H9 (cell line): ENCODE measurements at regions not wholly inside any gene's neighbourhood (a gene's known extent, or its start where the extent isn't known, plus 50 kb on each side); places are given as distances from the start of the nearest gene placed in this dataset.

Source experiments
- DNase-seq: peaks from one replicate; pipeline ENCODE4 v3.0.0-alpha.2; 2017
- H2AFZ ChIP-seq: one replicate; pipeline ENCODE4 v1.6.1; 2013; ENCODE audit warnings: mild to moderate bottlenecking, low read length, control low read depth, moderate library complexity
- H2AK5ac ChIP-seq: 2 replicates; pipeline ENCODE4 v1.6.1; 2013; ENCODE audit warnings: low read length, control low read depth, mixed read lengths; ENCODE audit not compliant: insufficient read length
- H2BK120ac ChIP-seq: one replicate; pipeline ENCODE4 v1.6.1; 2013; ENCODE audit warnings: low read depth, mild to moderate bottlenecking, low read length, control low read depth, inconsistent platforms; ENCODE audit not compliant: poor library complexity, severe bottlenecking
- H2BK12ac ChIP-seq: 2 replicates; pipeline ENCODE4 v1.6.1; 2013; ENCODE audit warnings: low read length, control low read depth, mixed read lengths, low read depth; ENCODE audit not compliant: insufficient read length
- H2BK15ac ChIP-seq: 2 replicates; pipeline ENCODE4 v1.6.1; 2013; ENCODE audit warnings: low read depth, low read length, control low read depth
- H2BK20ac ChIP-seq: one replicate; pipeline ENCODE4 v1.6.1; 2013; ENCODE audit warnings: low read depth, mild to moderate bottlenecking, low read length, control low read depth, inconsistent platforms; ENCODE audit not compliant: poor library complexity, severe bottlenecking
- H2BK5ac ChIP-seq: 2 replicates; pipeline ENCODE4 v1.6.1; 2013; ENCODE audit warnings: low read length, control low read depth, mixed read lengths; ENCODE audit not compliant: insufficient read length
- H3K14ac ChIP-seq: 2 replicates; pipeline ENCODE4 v1.6.1; 2013; ENCODE audit warnings: low read length, control low read depth; ENCODE audit not compliant: insufficient read depth
- H3K18ac ChIP-seq: 2 replicates; pipeline ENCODE4 v1.6.1; 2013; ENCODE audit warnings: low read depth, mild to moderate bottlenecking, mixed read lengths, low read length, control low read depth; ENCODE audit not compliant: insufficient read length
- H3K23ac ChIP-seq: 2 replicates; pipeline ENCODE4 v1.6.1; 2013; ENCODE audit warnings: low read length, control low read depth, mixed read lengths, low read depth; ENCODE audit not compliant: insufficient read length
- H3K23me2 ChIP-seq: 2 replicates; pipeline ENCODE4 v1.6.1; 2013; ENCODE audit warnings: low read depth, mild to moderate bottlenecking, mixed read lengths, low read length, control low read depth; ENCODE audit not compliant: insufficient read length, poor library complexity, severe bottlenecking
- H3K27ac ChIP-seq: 2 replicates; pipeline ENCODE4 v1.5.1; 2013; ENCODE audit warnings: low read length, control low read depth, mixed read lengths, low read depth; ENCODE audit not compliant: insufficient read length
- H3K27me3 ChIP-seq: 2 replicates; pipeline ENCODE4 v1.6.1; 2013; ENCODE audit warnings: low read length, control low read depth, inconsistent platforms; ENCODE audit not compliant: insufficient read depth
- H3K4ac ChIP-seq: 2 replicates; pipeline ENCODE4 v1.6.1; 2013; ENCODE audit warnings: low read depth, mild to moderate bottlenecking, control low read depth, inconsistent platforms, low read length, moderate library complexity
- H3K4me1 ChIP-seq: 2 replicates; pipeline ENCODE4 v1.6.1; 2013; ENCODE audit warnings: low read length, control low read depth, inconsistent platforms; ENCODE audit not compliant: insufficient read depth
- H3K4me2 ChIP-seq: 2 replicates; pipeline ENCODE4 v1.6.1; 2013; ENCODE audit warnings: low read length, control low read depth, mixed read lengths; ENCODE audit not compliant: insufficient read length, insufficient read depth
- H3K56ac ChIP-seq: 2 replicates; pipeline ENCODE4 v1.6.1; 2013; ENCODE audit warnings: low read depth, mild to moderate bottlenecking, mixed read lengths, low read length, control low read depth; ENCODE audit not compliant: insufficient read length
- H3K79me1 ChIP-seq: 2 replicates; pipeline ENCODE4 v1.6.1; 2013; ENCODE audit warnings: low read depth, mild to moderate bottlenecking, moderate library complexity, low read length, control low read depth, inconsistent platforms; ENCODE audit not compliant: insufficient read depth, poor library complexity, severe bottlenecking
- H3K79me2 ChIP-seq: 2 replicates; pipeline ENCODE4 v1.6.1; 2013; ENCODE audit warnings: low read length, control low read depth, inconsistent platforms; ENCODE audit not compliant: insufficient read depth
- H3K9ac ChIP-seq: 2 replicates; pipeline ENCODE4 v1.6.1; 2013; ENCODE audit warnings: low read length, control low read depth, mixed read lengths; ENCODE audit not compliant: insufficient read length; ENCODE audit errors: extremely low read depth
- H3K9me3 ChIP-seq: one replicate; pipeline ENCODE4 v1.6.1; 2013; ENCODE audit warnings: low read depth, low read length, inconsistent platforms; ENCODE audit not compliant: control insufficient read depth
- H3T11ph ChIP-seq: one replicate; pipeline ENCODE4 v1.6.1; 2013; ENCODE audit warnings: mild to moderate bottlenecking, low read length, control low read depth, inconsistent platforms
- H4K20me1 ChIP-seq: one replicate; pipeline ENCODE4 v1.6.1; 2013; ENCODE audit not compliant: control insufficient read depth, insufficient read length, insufficient read depth
- H4K5ac ChIP-seq: 2 replicates; pipeline ENCODE4 v1.6.1; 2013; ENCODE audit warnings: low read depth, mild to moderate bottlenecking, mixed read lengths, low read length, control low read depth; ENCODE audit not compliant: insufficient read length
- H4K8ac ChIP-seq: replicated peaks from 2 replicates; pipeline ENCODE4 v1.6.1; 2013; ENCODE audit warnings: low read length, control low read depth, mixed read lengths, low read depth; ENCODE audit not compliant: insufficient read length
- H4K91ac ChIP-seq: 2 replicates; pipeline ENCODE4 v1.6.1; 2013; ENCODE audit warnings: low read depth, mild to moderate bottlenecking, moderate library complexity, mixed read lengths, low read length, control low read depth; ENCODE audit not compliant: insufficient read length
- H3K27ac Mint-ChIP-seq, 3 experiments: 2 replicates in 2 of 3; 3 replicates in 1 of 3; pipeline ENCODE4 v1.8.0; 2020 to 2021; ENCODE audit warnings: mixed read lengths in 3 of 3, mild to moderate bottlenecking in 1 of 3, moderate library complexity in 1 of 3
- H3K27me3 Mint-ChIP-seq: 2 replicates; pipeline ENCODE4 v1.8.0; 2021; ENCODE audit warnings: low read depth, mild to moderate bottlenecking, moderate library complexity, mixed read lengths
- H3K36me3 Mint-ChIP-seq, 3 experiments: 2 replicates in 2 of 3; 3 replicates in 1 of 3; pipeline ENCODE4 v1.8.0; 2020 to 2021; ENCODE audit warnings: low read depth in 3 of 3, mixed read lengths in 3 of 3; ENCODE audit not compliant: insufficient read depth in 1 of 3
- H3K4me1 Mint-ChIP-seq, 2 experiments: 2 replicates each; pipeline ENCODE4 v1.8.0; 2020; ENCODE audit warnings: mixed read lengths in 2 of 2
- H3K4me3 Mint-ChIP-seq, 2 experiments: 2 replicates in 1 of 2; 3 replicates in 1 of 2; pipeline ENCODE4 v1.8.0; 2020 to 2021; ENCODE audit warnings: mild to moderate bottlenecking in 2 of 2, mixed read lengths in 2 of 2, moderate library complexity in 1 of 2
- H3K9me3 Mint-ChIP-seq, 2 experiments: 2 replicates in 1 of 2; 3 replicates in 1 of 2; pipeline ENCODE4 v1.8.0; 2020; ENCODE audit warnings: mild to moderate bottlenecking in 2 of 2, mixed read lengths in 2 of 2, moderate library complexity in 1 of 2
- CTCF ChIP-seq: fragments of 200-600 bp; sonication (generic); conservative IDR thresholded peaks from 3 replicates; pipeline ENCODE4 v1.8.0; 2021; ENCODE audit warnings: antibody characterized with exemption, mild to moderate bottlenecking
- WGBS: extraction: QIAGEN DNeasy Blood & Tissue Kit; methylation state at CpG from one replicate; pipeline ENCODE4 v1.1.7; 2013; ENCODE audit warnings: missing lambda C conversion rate, low lambda C conversion rate, mixed read lengths; ENCODE audit not compliant: insufficient read length; ENCODE audit errors: extremely low coverage; 5-methylcytosine and 5-hydroxymethylcytosine counted together

DNA sequence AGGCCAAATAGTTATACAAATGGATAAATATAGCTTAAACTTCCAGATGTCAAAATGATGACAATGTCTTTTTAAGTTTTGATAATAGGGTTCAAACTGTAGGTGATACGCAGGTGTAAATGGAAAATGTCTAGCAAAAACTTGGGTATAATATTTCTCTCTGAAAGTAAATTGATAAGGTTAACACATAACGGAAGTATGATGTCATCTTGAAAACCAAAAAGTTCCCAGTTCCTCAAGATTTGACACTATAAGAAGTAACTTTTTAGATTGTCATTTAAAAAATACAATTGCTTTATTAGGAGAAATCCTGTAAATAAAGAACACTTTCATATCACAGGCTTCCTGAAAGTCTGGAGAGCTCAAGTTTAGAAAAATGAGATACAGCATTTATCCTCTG, 483.4 kb downstream of the FRK start:
- no peak overlapping the region for H3K56ac ChIP-seq
- H3K14ac ChIP-seq: no peak overlapping the region
- no peak overlapping the region for H4K5ac ChIP-seq
- H3K4me1 Mint-ChIP-seq: no peaks in the 10 kb centered on the region
- H3K27ac ChIP-seq: no peak overlapping the region
- no peak overlapping the region for H2AFZ ChIP-seq
- no peak overlapping the region for H3K4me3 Mint-ChIP-seq
- H3K4ac ChIP-seq: no peak overlapping the region
- H3K27me3 Mint-ChIP-seq: no peaks in the 10 kb centered on the region
- no peak overlapping the region for H3K9ac ChIP-seq
- H3K23me2 ChIP-seq: no peaks in the 10 kb centered on the region
- TF ChIP-seq CTCF: no peak
- no peaks in the 10 kb centered on the region for H3K27me3 ChIP-seq
- no peaks in the 10 kb centered on the region for H3K79me1 ChIP-seq
- H4K91ac ChIP-seq: no peak overlapping the region
- H3K79me2 ChIP-seq: no peaks in the 10 kb centered on the region
- no peak overlapping the region for H2BK20ac ChIP-seq
- no peaks in the 10 kb centered on the region for H3K9me3 Mint-ChIP-seq
- no peak overlapping the region for H3K27ac Mint-ChIP-seq
- no peaks in the 10 kb centered on the region for H3K9me3 ChIP-seq
- no peaks in the 10 kb centered on the region for H3K4me1 ChIP-seq
- H3K18ac ChIP-seq: no peak overlapping the region
- H3K23ac ChIP-seq: no peak overlapping the region
- no CpG with 5 or more reads among the region's 2 CpGs for WGBS
- no peak overlapping the region for H3K4me2 ChIP-seq
- no peaks in the 10 kb centered on the region for H4K20me1 ChIP-seq
- H4K8ac ChIP-seq: no peak overlapping the region
- H3T11ph ChIP-seq: no peak overlapping the region
- no peak overlapping the region for H2BK120ac ChIP-seq
- H2BK12ac ChIP-seq: no peak overlapping the region
- H2BK5ac ChIP-seq: no peak overlapping the region
- no peaks in the 10 kb centered on the region for H3K36me3 Mint-ChIP-seq
- no peak for DNase-seq
- H2AK5ac ChIP-seq: no peak overlapping the region
- H2BK15ac ChIP-seq: no peak overlapping the region
